C4-2B (cell line): ENCODE measurements at regions not wholly inside any gene's neighbourhood (a gene's known extent, or its start where the extent isn't known, plus 50 kb on each side); places are given as distances from the start of the nearest gene placed in this dataset.

Source experiments
- H3K27ac ChIP-seq: fragments of 450-650 bp; 2 replicates; pipeline ENCODE4 v1.5.1; 2017
- ZFX ChIP-seq: fragments of 450-650 bp; IDR thresholded peaks from 2 replicates; pipeline ENCODE4 v1.6.1; 2017
- TF ChIP-seq, protein P1 (sequence below): fragments of 450-650 bp; conservative IDR thresholded peaks from 2 replicates; pipeline ENCODE4 v1.5.1; 2017; ENCODE audit warnings: mild to moderate bottlenecking

DNA sequence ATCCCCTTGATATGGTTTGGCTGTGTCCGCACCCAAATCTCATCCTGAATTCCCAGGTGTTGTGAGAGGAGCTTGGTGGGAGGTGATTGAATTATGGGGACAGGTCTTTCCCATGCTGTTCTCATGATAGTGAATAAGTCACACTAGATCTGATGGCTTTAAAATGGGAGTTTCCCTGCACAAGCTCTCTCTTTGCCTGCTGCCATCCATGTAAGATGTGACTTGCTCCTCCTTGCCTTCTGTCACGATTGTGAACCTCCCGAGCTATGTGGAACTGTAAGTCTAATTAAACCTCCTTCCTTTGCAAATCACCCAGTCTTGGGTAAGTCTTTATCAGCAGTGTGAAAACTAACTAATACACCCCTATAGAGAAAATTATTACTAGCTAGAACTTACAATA lies 959.5 kb upstream of the ADGRL2 start:
- H3K27ac ChIP-seq = no peak overlapping the region
- no peak for TF ChIP-seq ZFX
- TF ChIP-seq, protein P1, sequence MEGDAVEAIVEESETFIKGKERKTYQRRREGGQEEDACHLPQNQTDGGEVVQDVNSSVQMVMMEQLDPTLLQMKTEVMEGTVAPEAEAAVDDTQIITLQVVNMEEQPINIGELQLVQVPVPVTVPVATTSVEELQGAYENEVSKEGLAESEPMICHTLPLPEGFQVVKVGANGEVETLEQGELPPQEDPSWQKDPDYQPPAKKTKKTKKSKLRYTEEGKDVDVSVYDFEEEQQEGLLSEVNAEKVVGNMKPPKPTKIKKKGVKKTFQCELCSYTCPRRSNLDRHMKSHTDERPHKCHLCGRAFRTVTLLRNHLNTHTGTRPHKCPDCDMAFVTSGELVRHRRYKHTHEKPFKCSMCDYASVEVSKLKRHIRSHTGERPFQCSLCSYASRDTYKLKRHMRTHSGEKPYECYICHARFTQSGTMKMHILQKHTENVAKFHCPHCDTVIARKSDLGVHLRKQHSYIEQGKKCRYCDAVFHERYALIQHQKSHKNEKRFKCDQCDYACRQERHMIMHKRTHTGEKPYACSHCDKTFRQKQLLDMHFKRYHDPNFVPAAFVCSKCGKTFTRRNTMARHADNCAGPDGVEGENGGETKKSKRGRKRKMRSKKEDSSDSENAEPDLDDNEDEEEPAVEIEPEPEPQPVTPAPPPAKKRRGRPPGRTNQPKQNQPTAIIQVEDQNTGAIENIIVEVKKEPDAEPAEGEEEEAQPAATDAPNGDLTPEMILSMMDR = no peak

DNA sequence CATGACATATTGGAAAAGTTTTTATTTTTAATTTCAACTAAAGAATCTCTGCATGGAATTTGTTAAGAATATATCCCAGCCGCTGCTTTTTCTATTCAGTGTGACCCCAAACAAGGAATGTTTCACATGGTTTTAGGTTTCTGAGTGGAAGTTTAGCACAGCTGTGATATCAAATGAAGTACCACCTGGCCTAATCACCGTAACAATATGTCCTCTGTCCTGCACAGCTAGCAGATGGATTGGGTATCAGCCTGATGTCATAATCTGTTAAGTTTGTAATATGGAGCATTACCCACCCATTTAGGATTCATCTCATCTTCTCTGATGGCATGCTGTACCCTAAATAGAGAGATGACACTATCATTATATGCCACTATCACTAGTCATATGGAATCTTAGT lies 963.7 kb upstream of the ADGRL2 start:
- no peak overlapping the region for H3K27ac ChIP-seq
- TF ChIP-seq ZFX = no peak
- TF ChIP-seq, protein P1 = no peak

DNA sequence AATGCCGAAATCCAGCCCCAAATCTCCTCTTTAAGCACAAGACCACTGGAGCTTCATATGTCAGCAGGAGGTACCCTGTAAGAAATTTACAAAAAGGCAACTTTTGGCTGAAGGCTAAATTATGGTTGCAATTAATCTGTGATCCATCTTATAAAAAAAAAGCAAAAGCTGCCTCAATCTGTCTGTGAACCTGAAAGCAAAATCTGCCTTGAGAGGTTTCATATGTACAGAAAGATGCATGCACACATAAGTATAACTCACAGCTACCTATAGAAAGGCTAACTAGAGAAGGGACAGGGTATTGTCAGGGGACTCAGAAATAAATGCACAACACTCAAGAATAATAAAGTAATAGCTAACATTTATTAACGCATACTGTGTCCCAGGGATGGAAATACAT lies 964.2 kb upstream of the ADGRL2 start:
- no peak overlapping the region for H3K27ac ChIP-seq
- TF ChIP-seq ZFX = no peak
- TF ChIP-seq, protein P1 = no peak

DNA sequence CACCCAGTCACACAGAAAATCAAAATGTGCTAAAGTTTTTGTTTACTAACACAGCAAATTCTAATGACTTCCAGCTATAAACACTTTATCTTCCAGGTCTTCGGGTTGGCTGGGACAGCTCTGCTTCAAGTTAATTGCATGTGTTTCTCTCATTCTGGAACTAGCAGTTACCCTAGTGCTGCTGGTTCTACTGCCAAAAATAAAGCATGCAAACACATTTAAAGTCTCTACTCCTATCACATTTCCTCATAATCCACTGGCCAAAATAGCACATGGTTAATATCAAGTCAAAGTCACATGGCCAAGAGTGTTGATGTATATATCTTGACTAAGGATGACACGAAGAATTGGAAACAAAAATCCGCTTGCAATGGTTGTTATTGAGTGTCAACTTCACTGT lies 973.1 kb upstream of the ADGRL2 start:
- no peak overlapping the region for H3K27ac ChIP-seq
- TF ChIP-seq ZFX = no peak
- TF ChIP-seq, protein P1 = no peak

DNA sequence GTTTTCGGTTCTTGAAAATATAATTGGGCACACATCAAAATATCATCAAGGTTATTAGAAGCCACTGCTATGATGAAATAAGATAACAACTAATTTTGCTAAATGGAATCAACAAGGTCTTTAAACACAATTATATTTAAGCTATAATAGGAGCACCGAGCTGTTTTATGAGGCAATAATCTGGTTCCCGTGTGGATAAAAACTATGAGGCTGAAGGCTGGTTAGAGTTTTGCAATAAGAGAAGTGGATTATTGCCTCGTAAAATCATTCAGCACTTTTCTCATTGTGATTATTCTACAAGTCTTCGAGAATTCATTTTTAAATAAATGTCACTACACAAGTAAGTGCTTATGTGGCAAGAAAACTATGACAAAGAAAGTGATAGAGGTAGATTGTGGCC lies 975.7 kb upstream of the ADGRL2 start:
- no peak for TF ChIP-seq ZFX
- TF ChIP-seq, protein P1 = no peak
- H3K27ac ChIP-seq = no peak overlapping the region

DNA sequence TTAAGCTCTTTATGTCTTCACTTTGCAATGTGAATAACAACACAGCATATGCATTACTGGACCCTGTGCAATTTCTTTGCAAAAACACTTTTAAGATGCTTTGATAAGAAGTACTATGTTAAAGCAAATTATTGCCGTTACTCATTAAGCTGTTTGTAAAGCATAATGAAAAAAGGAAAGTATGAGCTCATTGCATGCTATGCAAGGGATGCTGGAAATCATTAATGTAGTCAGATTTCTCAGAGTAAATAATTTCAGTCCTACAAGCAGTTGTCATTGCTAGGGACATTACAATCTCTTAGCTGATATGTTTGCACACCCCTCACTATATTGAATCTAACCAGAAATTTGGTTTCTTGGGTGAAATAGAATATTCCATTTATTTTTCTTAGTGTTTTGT lies 982.5 kb upstream of the ADGRL2 start:
- TF ChIP-seq ZFX = no peak
- TF ChIP-seq, protein P1 = no peak
- no peak overlapping the region for H3K27ac ChIP-seq

DNA sequence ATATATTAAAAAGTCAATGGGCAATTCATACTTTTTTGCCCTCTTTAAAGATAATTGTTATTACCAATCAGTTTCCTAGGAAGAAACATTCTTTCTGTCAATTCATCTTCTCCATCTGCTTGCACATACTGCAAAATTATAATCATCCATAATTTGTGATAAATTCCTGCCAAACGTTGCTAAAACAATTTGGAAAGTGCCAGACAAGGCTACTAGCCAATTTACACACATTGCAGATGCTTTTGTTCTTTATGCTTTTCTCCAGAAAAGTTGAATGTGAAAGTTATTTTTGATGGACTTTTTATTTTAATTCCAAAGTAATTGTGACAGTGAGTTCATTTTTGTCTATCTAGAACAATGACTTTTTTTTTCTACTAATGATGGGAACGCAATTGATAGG lies 992.8 kb upstream of the ADGRL2 start:
- no peak overlapping the region for H3K27ac ChIP-seq
- TF ChIP-seq, protein P1 = no peak
- TF ChIP-seq ZFX = no peak
